ENCODE measurements at regions not wholly inside any gene's neighbourhood (a gene's known extent, or its start where the extent isn't known, plus 50 kb on each side); places are given as distances from the start of the nearest gene placed in this dataset.

DNA sequence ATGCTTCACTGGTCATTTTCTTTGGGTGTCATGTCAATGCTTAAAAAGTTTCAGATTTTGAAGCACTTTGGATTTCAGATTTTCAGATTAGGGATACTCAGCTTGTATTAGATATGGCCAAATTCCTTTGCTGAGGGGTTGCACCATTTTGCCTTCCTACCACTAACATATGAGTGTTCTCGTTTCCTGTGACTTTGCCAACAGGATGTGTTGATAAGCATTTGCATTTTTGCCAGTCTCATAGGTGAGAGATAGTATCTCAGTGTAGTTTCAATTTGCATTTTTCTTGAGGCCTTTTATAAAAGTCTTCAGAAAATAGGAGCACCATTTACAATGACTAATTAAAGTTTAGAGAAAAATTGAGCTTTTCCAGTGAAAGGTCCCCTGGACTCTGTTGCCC is 71.6 kb upstream of the CLCN4 start:
- no peak for DNase-seq

- DNase-seq, result no peak
These were observed 70.1 kb upstream of the CLCN4 start for GRCh38 chrX:10086676-10087075.

DNA sequence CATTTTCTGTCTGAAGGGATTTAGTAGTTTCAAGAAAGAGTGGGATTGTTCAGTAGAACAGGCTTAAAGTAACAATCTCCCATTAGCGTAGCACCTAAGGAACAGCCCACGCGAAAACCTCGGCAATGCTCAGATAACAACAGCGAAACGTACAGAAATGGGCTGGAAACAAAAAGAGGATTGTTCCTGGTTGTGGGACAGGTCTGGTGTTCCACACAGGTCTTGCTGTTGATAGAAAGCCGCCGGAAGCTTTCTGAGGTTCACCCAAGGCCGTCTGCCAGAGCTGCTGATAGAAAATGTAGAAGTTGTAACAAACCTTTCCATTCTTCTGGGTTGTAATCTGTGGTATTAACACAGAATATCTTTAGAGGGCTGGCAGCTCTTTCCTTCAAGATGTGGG is 69.4 kb upstream of the CLCN4 start:
- no peak for DNase-seq

GRCh38 chrX:10089378-10089795 is 67.4 kb upstream of the CLCN4 start:
- no peak for DNase-seq

GRCh38 chrX:10090319-10090718 is 66.5 kb upstream of the CLCN4 start:
- DNase-seq, result no peak

DNA sequence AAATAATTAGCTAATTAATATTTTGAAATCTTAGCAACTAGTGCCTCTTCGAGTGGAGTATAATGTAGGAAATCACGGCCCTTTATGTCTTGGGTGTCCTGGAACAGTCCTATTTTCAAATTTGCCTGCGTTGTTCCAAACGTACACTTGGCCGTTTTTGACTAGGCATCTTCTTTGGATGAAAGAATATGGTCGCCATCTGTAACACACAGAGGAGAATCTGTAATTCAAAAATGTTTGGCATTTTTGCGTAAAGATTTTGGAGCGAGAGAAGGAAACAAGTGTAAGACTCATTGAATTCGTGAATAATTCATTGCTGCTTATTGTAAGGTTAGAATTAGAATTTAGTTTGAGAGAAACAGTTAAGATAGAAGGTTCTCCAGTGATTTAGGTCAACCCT is 61.5 kb upstream of the CLCN4 start:
- no peak for DNase-seq

- no peak for DNase-seq
These were observed 60.9 kb upstream of the CLCN4 start for GRCh38 chrX:10095698-10096432.

DNA sequence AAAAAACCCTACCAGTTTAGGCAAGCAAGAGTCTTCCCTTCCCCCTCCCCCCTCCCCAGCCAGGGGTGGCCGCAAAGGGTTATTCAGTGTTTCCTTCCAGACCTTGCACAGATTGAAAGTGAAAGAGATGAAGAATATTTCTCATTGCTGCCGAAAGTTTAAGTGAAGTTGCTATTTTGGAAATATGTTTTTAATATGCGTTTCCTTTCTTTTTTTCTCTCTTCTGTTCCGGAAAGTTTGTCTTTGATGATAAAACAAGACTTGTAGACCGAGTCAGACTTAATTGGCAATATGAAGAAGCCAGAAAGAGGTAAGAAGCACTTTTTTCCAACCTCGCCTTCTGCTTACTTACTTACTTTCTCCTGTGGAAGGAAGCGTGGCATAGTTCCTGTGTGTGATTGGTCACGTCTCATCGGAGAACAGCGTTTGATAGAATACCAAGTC is 58.5 kb upstream of the CLCN4 start:
- no peak for DNase-seq

GRCh38 chrX:10099411-10099810 is 57.4 kb upstream of the CLCN4 start:
- DNase-seq, result no peak

DNA sequence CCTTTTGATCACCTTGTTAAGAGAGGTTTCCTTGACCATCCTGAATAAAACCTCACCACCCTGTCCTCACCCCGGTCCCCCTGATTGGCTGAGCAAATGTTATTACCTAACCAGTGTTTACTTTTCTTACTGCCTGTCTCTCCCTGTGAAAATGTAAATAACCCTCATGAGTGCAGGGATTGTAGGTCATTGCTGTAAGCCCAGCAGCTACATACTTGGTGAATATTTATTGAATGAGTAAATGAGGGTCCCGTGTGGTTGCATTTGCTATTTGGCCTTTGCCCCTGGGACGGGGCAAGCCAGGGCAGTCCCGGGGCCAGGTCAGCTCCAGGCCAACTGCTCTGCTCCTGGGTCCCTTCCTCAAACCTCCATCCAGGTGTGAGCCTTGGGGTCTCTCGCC is 55.5 kb upstream of the CLCN4 start:
- DNase-seq, result peak; percentile 30

DNA sequence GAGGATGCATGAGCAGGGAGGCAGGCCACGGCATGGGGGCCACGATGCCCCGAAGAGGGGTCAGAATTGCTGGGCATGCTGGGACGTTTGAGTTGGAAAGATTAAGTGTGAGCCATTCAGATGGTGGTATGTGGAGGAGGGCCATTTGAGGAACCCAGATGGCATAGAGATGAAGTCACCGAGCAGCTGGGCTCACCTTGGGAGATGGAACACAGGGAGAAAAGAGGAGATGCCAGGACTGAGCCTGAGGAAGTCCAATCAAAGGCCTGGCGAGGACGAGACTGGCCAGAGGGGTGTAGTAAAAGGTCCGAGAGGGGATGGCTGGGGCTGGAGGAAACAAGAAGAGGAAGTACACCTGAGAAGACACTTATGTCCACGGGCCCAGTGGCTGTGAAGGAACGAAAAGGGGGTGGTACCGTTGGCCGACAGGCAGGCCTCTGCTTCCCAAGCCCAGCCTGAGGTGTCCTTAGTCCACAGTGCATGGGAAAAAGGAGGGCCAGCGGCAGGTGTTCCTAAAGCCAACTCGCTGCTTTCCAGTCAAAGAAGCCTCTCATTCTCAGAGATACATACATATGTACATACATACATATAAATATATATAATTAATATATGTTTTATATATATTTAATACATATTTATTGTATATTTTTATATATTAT is 54.6 kb upstream of the CLCN4 start:
- DNase-seq, result no peak

DNA sequence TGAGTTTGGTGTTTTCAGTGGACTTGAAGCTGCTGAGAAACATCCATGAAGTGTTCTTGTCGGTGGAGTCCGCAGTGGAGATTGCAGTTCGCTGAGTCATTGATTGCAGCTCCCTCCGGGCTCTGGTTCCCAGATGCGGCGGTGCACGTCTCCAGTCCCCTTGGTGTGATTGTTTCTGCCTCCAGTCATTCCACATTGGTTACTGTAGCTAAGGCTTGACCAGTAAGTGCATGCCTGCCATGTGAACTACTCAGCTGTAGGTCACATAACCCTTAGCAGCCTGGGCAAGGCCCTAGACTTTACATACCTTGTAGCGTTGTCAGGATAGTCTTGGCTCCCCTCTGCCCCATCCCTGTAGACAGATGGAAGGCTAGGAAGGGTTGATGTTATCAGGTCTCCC is 53.8 kb upstream of the CLCN4 start:
- DNase-seq, result no peak

GRCh38 chrX:10104958-10105658 is 51.7 kb upstream of the CLCN4 start:
- DNase-seq, result no peak

GRCh38 chrX:10106806-10107205 is 50.0 kb upstream of the CLCN4 start:
- DNase-seq, result no peak
